C1 segment of cervical spinal cord (tissue), 14 donors: ENCODE measurements at regions not wholly inside any gene's neighbourhood (a gene's known extent, or its start where the extent isn't known, plus 50 kb on each side); places are given as distances from the start of the nearest gene placed in this dataset.
"Not testable (repeated sequence)": the region's sequence is repeated elsewhere in the genome, so short reads cannot be mapped to it uniquely, and the experiment has no call there.

Experiments used
- DNase-seq, 14 donors: peaks; one replicate each; lab custom pipeline; 2025; lab: John Stamatoyannopoulos, UW

DNA sequence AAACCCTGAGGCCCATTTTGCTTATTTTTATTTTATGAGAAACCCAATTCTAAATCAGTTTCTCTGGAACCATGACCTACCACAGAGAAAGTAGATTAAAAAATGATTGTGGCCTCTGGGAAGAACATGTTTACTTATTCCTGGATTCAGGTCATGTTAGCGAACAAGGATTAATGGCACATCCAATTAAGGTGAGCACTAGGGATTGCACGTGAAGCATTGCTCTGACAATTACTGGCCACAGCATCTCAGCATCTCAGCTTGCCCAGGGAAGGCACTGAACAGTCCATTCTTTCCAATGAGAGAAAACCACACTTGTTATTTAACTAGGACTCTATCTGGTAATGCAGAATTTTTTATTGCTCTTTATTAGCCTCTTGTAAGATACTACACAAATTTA, 119.8 kb downstream of the ZNF330 start:
- peak in 1 of 14 donors; percentile 12 for DNase-seq

DNA sequence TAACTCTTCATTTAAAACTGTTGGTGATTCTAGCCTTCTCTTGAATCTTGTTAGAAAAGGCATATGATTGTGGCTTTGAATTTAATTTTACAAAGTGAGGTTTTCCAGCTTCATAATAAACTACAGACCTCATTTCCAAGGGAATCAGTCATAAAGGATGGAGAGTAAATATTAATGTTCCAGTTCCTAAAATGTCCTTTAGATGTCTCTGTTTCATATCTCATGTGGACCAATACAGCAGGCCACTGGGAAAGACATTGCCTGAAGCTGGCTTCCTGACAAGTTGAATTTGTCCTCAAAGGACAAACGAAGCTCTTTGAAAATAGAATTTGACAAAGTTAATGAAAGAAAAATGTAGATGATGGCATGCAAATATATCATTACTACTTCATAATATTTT, 125.4 kb downstream of the ZNF330 start:
- peak in 1 of 14 donors; percentile 10 for DNase-seq

DNA sequence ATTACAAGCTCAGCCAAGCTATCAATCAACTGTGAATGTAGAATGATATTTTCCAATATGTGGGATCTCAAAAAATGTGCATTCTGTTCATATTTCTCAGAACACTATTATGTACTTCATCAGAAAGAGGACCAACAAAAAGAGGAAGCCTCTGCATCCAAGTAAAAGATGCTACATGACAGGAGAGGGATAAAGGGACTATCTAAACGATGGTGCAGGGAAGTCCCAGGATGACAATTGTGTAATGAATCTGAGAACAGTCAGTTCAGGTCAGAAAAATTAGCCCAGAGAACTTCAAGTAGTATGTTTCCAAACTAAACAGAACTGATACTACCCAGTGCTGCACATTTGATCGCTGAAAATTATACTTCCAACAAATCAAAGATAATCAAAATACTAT, 127.0 kb downstream of the ZNF330 start:
- no peak for DNase-seq

DNA sequence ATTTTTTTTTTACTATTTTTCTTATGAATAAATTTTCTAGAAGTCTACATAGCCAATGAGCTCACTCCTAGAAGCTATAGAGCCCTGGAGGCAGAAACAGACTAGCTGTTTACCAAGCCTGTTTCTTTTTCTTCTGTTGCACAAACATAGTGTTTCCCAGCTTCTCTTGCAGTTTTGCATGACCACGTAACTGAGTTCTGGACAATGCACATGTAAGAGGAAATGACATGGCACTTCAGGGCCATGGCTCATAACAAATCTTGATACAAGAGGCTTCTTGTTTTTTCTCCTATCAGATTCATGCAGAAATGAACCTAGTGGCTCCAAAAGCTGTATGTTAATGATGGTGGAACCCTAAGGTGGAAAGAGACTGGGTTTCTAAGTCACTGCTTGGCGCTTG, 127.4 kb downstream of the ZNF330 start:
- DNase-seq = no peak

- DNase-seq = no peak
Measured at GRCh38 chr4:141348573-141348972, 127.9 kb downstream of the ZNF330 start.

- no peak for DNase-seq
Measured at GRCh38 chr4:141349236-141349635, 128.5 kb downstream of the ZNF330 start.

DNA sequence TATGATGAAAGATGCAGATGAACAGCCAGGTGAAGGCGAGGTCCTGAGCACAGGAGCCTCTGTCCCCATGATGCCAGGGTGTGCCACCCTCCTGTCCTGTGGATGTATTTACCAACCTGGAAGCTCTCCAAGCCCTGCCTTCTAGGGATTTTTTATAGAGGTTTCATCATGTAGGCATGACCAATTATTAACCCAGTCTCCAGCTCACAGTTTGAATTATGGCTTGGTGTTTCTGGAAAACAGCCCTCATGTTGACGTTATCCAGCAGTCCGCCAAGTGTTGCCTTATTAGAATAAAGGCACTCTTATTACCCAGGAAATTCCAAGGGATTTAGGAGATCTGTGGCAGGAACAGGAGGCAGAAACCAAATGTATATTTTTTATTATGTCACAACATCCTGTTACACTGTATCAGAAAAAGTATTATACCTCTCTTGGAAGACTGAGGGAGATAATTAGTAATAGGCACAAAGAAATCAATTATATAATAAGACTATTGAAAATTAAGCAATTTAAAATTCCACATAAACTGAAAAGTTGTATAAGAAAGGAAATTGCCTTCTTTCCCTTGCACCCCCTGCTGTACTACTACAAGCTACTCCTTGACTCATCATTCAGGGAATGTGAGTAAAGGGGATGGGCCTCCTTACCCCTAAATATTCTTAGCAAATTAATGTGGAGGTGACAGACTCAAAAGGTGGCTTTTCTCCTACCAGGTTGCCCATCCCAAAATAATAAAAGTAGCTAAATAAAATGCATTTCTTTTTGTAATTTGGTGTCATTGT, 129.6 kb downstream of the ZNF330 start:
- DNase-seq = no peak

DNA sequence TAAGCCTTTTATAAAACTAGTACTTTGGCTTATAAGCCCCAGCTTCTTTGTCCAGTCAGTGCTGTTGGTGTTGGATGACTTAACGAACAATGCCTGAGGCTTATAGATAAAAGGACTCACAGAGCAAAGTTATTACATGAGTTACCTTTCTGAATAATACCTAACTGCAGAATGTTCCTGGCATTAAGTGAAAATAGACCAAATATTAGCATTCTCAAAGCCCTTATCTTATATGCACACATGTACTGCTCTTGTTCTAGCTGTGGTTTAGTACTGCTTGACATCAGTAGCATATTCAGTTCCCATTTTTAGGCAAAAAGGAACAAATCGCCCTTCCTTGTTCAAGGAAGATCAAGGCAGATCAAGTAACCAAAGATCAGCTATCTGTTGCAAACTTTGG, 131.6 kb downstream of the ZNF330 start:
- no peak for DNase-seq

DNA sequence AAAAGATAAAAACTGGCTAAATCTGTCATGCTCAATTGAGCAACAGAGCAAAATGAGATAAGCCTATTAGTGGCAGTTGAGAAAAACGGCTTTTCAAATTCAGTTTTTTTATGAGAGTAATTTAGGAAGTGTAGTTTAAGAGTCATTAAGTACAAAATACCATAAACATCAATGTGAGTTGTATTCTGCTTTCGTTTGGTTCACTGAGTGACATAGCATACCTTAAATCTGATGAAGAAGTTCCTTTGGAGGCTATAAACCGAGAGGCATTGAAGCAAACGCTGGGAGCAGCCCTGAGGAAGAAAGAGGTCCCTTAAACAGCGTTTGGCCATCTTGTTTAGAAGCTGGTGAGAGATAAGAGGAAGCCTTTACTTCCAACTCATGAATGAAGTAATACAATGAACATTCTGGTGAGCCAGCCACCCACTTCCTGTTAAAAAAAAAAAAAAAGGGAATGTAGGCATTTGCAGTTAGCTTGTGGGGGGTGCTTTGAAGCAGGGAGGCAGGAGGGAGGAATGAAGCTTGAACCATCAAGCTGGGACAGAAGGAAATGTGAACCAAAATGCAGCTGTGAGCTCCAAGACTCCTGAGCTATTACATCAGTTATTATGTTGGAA, 132.3 kb downstream of the ZNF330 start:
- DNase-seq = no peak

- no peak for DNase-seq
Measured at GRCh38 chr4:141356321-141356962, 135.7 kb downstream of the ZNF330 start.

- DNase-seq = no peak
Measured at GRCh38 chr4:141356963-141357335, 136.3 kb downstream of the ZNF330 start.

GRCh38 chr4:141368241-141368640, 147.5 kb downstream of the ZNF330 start:
- not testable (repeated sequence) for DNase-seq

GRCh38 chr4:141371206-141371605, 150.5 kb downstream of the ZNF330 start:
- no peak for DNase-seq

DNA sequence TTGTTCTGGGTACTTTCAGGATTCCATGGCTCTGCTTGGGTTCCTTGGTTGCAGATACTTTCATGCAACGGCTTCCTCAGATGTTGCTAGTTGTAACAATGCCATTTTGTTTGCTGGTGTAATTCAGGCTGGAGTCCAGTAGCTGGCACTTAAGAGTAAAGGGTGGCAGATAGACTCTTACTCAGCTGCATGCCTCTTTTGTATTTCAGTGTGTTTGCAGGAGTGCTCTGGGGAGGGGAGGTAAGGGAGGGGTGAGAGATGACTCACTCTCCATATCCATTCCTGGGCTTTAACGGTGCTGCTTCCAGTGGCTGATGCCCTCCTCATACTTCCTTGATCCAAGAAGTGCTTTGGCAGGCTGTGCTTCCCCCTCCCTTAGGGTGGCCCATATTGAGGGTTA, 155.2 kb downstream of the ZNF330 start:
- no peak for DNase-seq

GRCh38 chr4:141376769-141377168, 156.1 kb downstream of the ZNF330 start:
- DNase-seq = no peak

DNA sequence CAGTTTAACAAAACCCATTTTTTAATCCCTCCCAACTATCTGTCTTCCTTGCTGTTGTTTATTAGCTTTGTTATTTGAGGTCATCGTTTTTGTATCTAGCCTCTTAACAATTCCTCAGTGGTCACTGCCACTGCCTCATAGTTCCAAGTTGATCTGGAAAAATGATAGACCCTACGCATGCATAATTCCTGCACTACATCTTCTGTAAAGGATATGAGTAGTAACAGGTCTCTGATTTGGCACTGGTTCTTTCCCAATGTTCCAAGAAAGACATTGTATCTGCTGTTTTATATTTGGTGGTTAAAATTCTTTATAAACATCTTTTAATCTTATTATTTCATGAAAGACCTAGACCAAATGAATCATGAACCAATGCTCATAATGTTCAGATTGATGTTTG, 166.6 kb downstream of the ZNF330 start:
- no peak for DNase-seq

DNA sequence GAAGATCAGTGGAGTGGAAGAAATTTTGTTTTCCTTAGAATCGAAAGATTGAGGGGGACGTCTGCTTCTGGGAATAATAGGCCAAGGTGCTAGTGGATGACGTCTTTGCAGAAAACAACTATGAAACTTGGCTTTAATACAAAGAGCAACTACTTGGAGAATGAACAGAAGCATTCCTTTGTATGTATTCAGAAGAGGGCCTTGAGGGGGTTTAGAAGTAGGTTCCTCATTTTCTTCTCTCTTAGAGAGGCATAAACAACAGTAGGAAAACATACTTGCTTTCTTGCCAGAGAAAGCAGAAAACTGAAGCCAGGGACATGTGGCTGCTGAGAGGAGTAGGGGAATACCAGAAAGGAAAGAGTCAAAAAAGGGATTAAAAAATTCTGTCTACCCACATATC, 167.8 kb downstream of the ZNF330 start:
- no peak for DNase-seq

GRCh38 chr4:141389649-141390048, 169.0 kb downstream of the ZNF330 start:
- DNase-seq = no peak

GRCh38 chr4:141390571-141390970, 169.9 kb downstream of the ZNF330 start:
- DNase-seq = no peak

- DNase-seq = no peak
Measured at GRCh38 chr4:141391293-141391692, 170.6 kb downstream of the ZNF330 start.

GRCh38 chr4:141391771-141392170, 171.1 kb downstream of the ZNF330 start:
- DNase-seq = no peak

DNA sequence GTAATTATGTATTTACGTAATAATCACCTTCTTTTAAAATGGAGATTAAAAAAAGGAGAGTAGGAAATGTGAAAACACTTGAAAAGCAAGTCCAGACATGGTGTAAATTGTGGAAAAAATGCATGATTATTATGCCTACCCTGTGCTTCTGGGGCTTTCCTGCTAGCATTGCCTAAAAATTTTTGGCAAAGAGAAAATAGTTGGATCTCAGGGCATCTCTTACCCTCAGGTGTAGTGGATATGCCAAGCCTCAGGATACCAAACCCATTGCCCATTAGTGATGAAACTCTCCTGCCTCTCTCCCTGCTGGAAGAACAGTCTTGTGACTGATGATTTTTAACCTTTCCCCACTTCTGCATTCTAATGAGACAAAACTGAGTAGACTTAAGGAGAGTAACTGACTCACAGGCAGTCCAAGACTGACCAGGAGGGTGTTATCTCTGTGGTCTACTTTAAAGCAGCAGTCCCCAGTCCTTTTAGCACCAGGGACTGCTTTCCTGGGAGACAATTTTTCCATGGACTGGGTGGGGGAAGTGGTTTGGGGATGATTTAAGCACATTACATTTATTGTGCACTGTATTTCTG, 174.6 kb downstream of the ZNF330 start:
- no peak for DNase-seq

DNA sequence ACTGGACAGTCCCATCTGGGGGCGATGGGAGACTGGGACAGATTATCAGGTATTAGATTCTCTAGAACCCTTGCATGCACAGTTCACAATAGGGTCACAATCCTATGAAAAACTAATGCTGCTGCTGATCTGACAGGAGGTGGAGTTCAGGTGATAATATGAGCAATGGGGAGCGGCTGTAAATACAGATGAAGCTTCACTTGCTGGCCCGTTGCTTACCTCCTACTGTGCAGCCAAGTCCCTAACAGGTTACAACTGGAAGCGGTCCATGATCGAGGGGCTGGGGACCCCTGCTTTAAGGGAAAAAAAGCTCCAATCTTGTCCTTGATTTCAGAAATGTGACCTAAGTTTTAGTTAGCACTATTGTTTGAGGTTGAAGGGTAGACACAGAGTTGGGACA, 175.2 kb downstream of the ZNF330 start:
- DNase-seq = no peak
